ENCODE measurements at regions not wholly inside any gene's neighbourhood (a gene's known extent, or its start where the extent isn't known, plus 50 kb on each side); places are given as distances from the start of the nearest gene placed in this dataset.

DNA sequence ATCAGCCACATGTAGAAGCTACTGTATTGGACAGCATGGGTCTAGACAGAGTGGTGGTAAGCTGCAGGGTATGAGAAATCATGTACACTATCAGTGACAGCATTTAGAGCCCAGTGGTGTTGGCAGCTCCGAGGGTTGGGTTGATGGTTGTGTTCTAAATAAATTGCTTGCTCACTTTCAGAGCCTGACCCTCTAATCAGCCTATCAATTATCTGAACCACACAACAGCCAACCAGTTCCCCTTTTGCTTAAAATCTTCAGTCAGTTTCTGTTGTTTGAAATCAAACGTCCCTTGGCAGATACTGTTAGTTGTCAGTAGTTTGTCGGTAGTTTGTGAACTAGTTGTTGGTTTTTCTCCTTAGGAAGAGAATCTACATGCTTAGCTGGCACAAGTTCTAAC lies 99.8 kb upstream of the RAI2 start:
- TF ChIP-seq, protein P1, sequence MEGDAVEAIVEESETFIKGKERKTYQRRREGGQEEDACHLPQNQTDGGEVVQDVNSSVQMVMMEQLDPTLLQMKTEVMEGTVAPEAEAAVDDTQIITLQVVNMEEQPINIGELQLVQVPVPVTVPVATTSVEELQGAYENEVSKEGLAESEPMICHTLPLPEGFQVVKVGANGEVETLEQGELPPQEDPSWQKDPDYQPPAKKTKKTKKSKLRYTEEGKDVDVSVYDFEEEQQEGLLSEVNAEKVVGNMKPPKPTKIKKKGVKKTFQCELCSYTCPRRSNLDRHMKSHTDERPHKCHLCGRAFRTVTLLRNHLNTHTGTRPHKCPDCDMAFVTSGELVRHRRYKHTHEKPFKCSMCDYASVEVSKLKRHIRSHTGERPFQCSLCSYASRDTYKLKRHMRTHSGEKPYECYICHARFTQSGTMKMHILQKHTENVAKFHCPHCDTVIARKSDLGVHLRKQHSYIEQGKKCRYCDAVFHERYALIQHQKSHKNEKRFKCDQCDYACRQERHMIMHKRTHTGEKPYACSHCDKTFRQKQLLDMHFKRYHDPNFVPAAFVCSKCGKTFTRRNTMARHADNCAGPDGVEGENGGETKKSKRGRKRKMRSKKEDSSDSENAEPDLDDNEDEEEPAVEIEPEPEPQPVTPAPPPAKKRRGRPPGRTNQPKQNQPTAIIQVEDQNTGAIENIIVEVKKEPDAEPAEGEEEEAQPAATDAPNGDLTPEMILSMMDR (IDR thresholded peaks at IDR 0.05 in 8 of 11, conservative IDR thresholded peaks at IDR 0.05 in 3 of 11): no peak
- TF ChIP-seq POLR2A (IDR thresholded peaks at IDR 0.05): no peak
